SH-SY5Y (cell line): ENCODE measurements at regions not wholly inside any gene's neighbourhood (a gene's known extent, or its start where the extent isn't known, plus 50 kb on each side); places are given as distances from the start of the nearest gene placed in this dataset.

Source experiments
- GATA2 ChIP-seq: IDR thresholded peaks from 2 replicates; pipeline ENCODE4 v1.6.1; 2011; ENCODE audit warnings: mild to moderate bottlenecking, low read depth, low read length
- GATA3 ChIP-seq: IDR thresholded peaks from 2 replicates; pipeline ENCODE4 v1.6.1; 2011; ENCODE audit warnings: low read depth, mild to moderate bottlenecking, low read length, moderate library complexity

GRCh38 chr20:60191014-60191413, 232.8 kb downstream of the CDH26 start:
- TF ChIP-seq GATA2 = no peak
- TF ChIP-seq GATA3 = no peak
